H1 (cell line): ENCODE measurements at regions not wholly inside any gene's neighbourhood (a gene's known extent, or its start where the extent isn't known, plus 50 kb on each side); places are given as distances from the start of the nearest gene placed in this dataset.

Experiments used
- CTCF ChIA-PET: fragments of 300-600 bp; sonication (Branson Sonifier 250); formaldehyde crosslinking; loops from one replicate; lab custom pipeline; 2021; ENCODE audit not compliant: partially characterized antibody; lab: Charles Lee
- POLR2A ChIA-PET: fragments of 300-600 bp; sonication (Branson Sonifier 250); formaldehyde crosslinking; loops from one replicate; lab custom pipeline; 2021; ENCODE audit warnings: inconsistent platforms; ENCODE audit not compliant: partially characterized antibody; lab: Charles Lee
- DNase-seq, 2 experiments: peaks; one replicate each; pipeline versions ENCODE4 v3.0.0 to v3.0.0-alpha.2; 2010 to 2022; ENCODE audit warnings: low spot score in 2 of 2, low read depth in 1 of 2, mixed read lengths in 1 of 2
- FAIRE-seq: peaks from 2 replicates; lab custom pipeline; 2011; peaks lifted over from hg19 to GRCh38; lab: Jason Lieb, UNC
- H2AFZ ChIP-seq: 2 replicates; pipeline ENCODE4 v1.8.1; 2012; ENCODE audit warnings: low read length, inconsistent platforms
- H2AK5ac ChIP-seq: 2 replicates; pipeline ENCODE4 v1.6.1; 2013; ENCODE audit warnings: low read depth, low read length
- H2BK120ac ChIP-seq: replicated peaks from 2 replicates; pipeline ENCODE3; 2013; ENCODE audit warnings: low read depth, low read length, inconsistent platforms
- H2BK12ac ChIP-seq: 2 replicates; pipeline ENCODE4 v1.6.1; 2013; ENCODE audit warnings: low read depth, low read length
- H2BK15ac ChIP-seq: 2 replicates; pipeline ENCODE4 v1.6.1; 2013; ENCODE audit warnings: low read length
- H2BK20ac ChIP-seq: 2 replicates; pipeline ENCODE4 v1.6.1; 2013; ENCODE audit warnings: low read length
- H2BK5ac ChIP-seq: 2 replicates; pipeline ENCODE4 v1.6.1; 2013; ENCODE audit warnings: low read depth, low read length
- H3K14ac ChIP-seq: 2 replicates; pipeline ENCODE4 v1.6.1; 2013; ENCODE audit warnings: inconsistent platforms; ENCODE audit not compliant: insufficient read length
- H3K18ac ChIP-seq: 2 replicates; pipeline ENCODE4 v1.6.1; 2013; ENCODE audit warnings: low read length; ENCODE audit errors: extremely low read depth
- H3K23ac ChIP-seq: 2 replicates; pipeline ENCODE4 v1.6.1; 2013; ENCODE audit warnings: inconsistent platforms; ENCODE audit not compliant: insufficient read length
- H3K23me2 ChIP-seq: 2 replicates; pipeline ENCODE4 v1.6.1; 2013; ENCODE audit warnings: low read depth, low read length
- H3K27ac ChIP-seq: 2 replicates; pipeline ENCODE4 v1.6.1; 2011; ENCODE audit warnings: low read depth, low read length, inconsistent platforms
- H3K27me3 ChIP-seq, 4 experiments: replicated peaks in 1 of 4; 1 replicate in 1 of 4; 2 replicates in 3 of 4; pipeline versions ENCODE4 v1.6.1 to v1.8.1; 2011 to 2013; ENCODE audit warnings: low read length in 3 of 4, mild to moderate bottlenecking in 3 of 4, inconsistent platforms in 2 of 4, mixed read lengths in 2 of 4, moderate library complexity in 1 of 4; ENCODE audit not compliant: control insufficient read depth in 3 of 4, insufficient read depth in 3 of 4; ENCODE audit errors: extremely low read depth in 1 of 4
- H3K36me3 ChIP-seq, 4 experiments: 2 replicates each; pipeline versions ENCODE4 v1.6.1 to v1.8.1; 2011 to 2013; ENCODE audit warnings: mild to moderate bottlenecking in 4 of 4, low read length in 3 of 4, moderate library complexity in 2 of 4, control low read depth in 1 of 4, inconsistent platforms in 1 of 4; ENCODE audit not compliant: insufficient read depth in 4 of 4, control insufficient read depth in 2 of 4
- H3K4ac ChIP-seq: replicated peaks from 2 replicates; pipeline ENCODE3; 2013; ENCODE audit warnings: low read length, low read depth, mixed read lengths, inconsistent platforms; ENCODE audit not compliant: insufficient read length
- H3K4me1 ChIP-seq, 4 experiments: replicated peaks in 1 of 4; 1 replicate in 1 of 4; 2 replicates in 3 of 4; pipeline versions ENCODE4 v1.6.1 to v1.8.1; 2011 to 2013; ENCODE audit warnings: low read length in 3 of 4, inconsistent platforms in 2 of 4, mixed read lengths in 1 of 4; ENCODE audit not compliant: insufficient read depth in 4 of 4, control insufficient read depth in 3 of 4
- H3K4me2 ChIP-seq, 2 experiments: 2 replicates each; pipeline versions ENCODE4 v1.6.1 to v1.8.1; 2011 to 2013; ENCODE audit warnings: low read depth in 2 of 2, low read length in 2 of 2, control low read depth in 1 of 2, inconsistent platforms in 1 of 2, mild to moderate bottlenecking in 1 of 2; ENCODE audit not compliant: insufficient read depth in 1 of 2
- H3K4me3 ChIP-seq, 4 experiments: fragments of 200-600, 300-600 bp in 1 of 4; sonication (generic), shearing (Covaris generic), sonication (Bioruptor Twin) in 1 of 4; 2 replicates each; pipeline versions ENCODE4 v1.5.1 to v1.8.1; 2011 to 2016; ENCODE audit warnings: low read length in 4 of 4, low read depth in 3 of 4, control low read depth in 2 of 4, inconsistent platforms in 2 of 4, mild to moderate bottlenecking in 2 of 4, mixed read lengths in 1 of 4, moderate library complexity in 1 of 4; ENCODE audit not compliant: insufficient read depth in 2 of 4; ENCODE audit errors: extremely low read depth in 1 of 4
- H3K56ac ChIP-seq: replicated peaks from 2 replicates; pipeline ENCODE3; 2013; ENCODE audit warnings: low read depth, mild to moderate bottlenecking, mixed read lengths, low read length, inconsistent platforms; ENCODE audit not compliant: insufficient read length
- H3K79me1 ChIP-seq: 2 replicates; pipeline ENCODE4 v1.6.1; 2013; ENCODE audit warnings: low read depth, low read length, control low read depth
- H3K79me2 ChIP-seq, 2 experiments: 2 replicates each; pipeline versions ENCODE4 v1.6.1 to v1.8.1; 2012 to 2013; ENCODE audit warnings: low read length in 2 of 2, mild to moderate bottlenecking in 2 of 2, inconsistent platforms in 1 of 2; ENCODE audit not compliant: insufficient read depth in 2 of 2, control insufficient read depth in 1 of 2
- H3K9ac ChIP-seq, 4 experiments: replicated peaks in 1 of 4; 1 replicate in 1 of 4; 2 replicates in 3 of 4; pipeline versions ENCODE4 v1.6.1 to v1.8.1; 2011 to 2013; ENCODE audit warnings: low read depth in 3 of 4, low read length in 3 of 4, control low read depth in 2 of 4, mild to moderate bottlenecking in 2 of 4, moderate library complexity in 2 of 4, inconsistent platforms in 1 of 4; ENCODE audit errors: extremely low read depth in 1 of 4
- H3K9me3 ChIP-seq, 2 experiments: 2 replicates each; pipeline versions ENCODE4 v1.6.1 to v1.8.1; 2012 to 2013; ENCODE audit warnings: mild to moderate bottlenecking in 2 of 2, moderate library complexity in 2 of 2, control low read depth in 1 of 2, inconsistent platforms in 1 of 2, low read depth in 1 of 2, low read length in 1 of 2, mixed read lengths in 1 of 2; ENCODE audit not compliant: insufficient read depth in 2 of 2
- H4K20me1 ChIP-seq, 2 experiments: replicated peaks in 1 of 2; 2 replicates each; pipeline versions ENCODE3 to v1.8.1; 2011 to 2013; ENCODE audit warnings: inconsistent platforms in 2 of 2, low read length in 2 of 2, mild to moderate bottlenecking in 1 of 2; ENCODE audit not compliant: insufficient read depth in 2 of 2, control insufficient read depth in 1 of 2
- H4K5ac ChIP-seq: 2 replicates; pipeline ENCODE4 v1.6.1; 2013; ENCODE audit warnings: low read length, low read depth, mixed read lengths, inconsistent platforms; ENCODE audit not compliant: insufficient read length
- H4K8ac ChIP-seq: 2 replicates; pipeline ENCODE4 v1.8.0; 2013; ENCODE audit warnings: mild to moderate bottlenecking, moderate library complexity, low read length, inconsistent platforms; ENCODE audit not compliant: insufficient read depth; ENCODE audit errors: extremely low read depth
- H4K91ac ChIP-seq: replicated peaks from 2 replicates; pipeline ENCODE3; 2013; ENCODE audit warnings: low read length, mixed read lengths, inconsistent platforms; ENCODE audit not compliant: insufficient read length
- RAD21 ChIP-seq, 2 experiments: IDR thresholded peaks in 1 of 2; conservative IDR thresholded peaks in 1 of 2; 2 replicates each; pipeline ENCODE4 v1.6.1; 2011; ENCODE audit warnings: low read depth in 2 of 2, low read length in 2 of 2, improper control_type of control experiment in 1 of 2, inconsistent platforms in 1 of 2, mild to moderate bottlenecking in 1 of 2, moderate library complexity in 1 of 2
- TCF12 ChIP-seq: IDR thresholded peaks from 2 replicates; pipeline ENCODE4 v1.6.1; 2011; ENCODE audit warnings: low read depth, mild to moderate bottlenecking, low read length
- WGBS, 2 experiments: shearing (Covaris generic) in 1 of 2; methylation state at CpG; one replicate each; pipeline versions ENCODE4 v1.1.6 to v1.1.7; 2013 to 2015; ENCODE audit warnings: low lambda C conversion rate in 2 of 2, mixed read lengths in 2 of 2, inconsistent platforms in 1 of 2, low coverage in 1 of 2, missing lambda C conversion rate in 1 of 2; ENCODE audit not compliant: insufficient replicate concordance in 2 of 2, insufficient coverage in 1 of 2, insufficient read length in 1 of 2; ENCODE audit errors: extremely low coverage in 1 of 2, missing lambda C conversion rate in 1 of 2; 5-methylcytosine and 5-hydroxymethylcytosine counted together
- TF ChIP-seq, protein P1 (sequence below), 3 experiments: IDR thresholded peaks; 1 replicate in 2 of 3; 2 replicates in 1 of 3; pipeline versions ENCODE4 v1.5.1 to v1.6.1; 2011; ENCODE audit warnings: low read length in 3 of 3, mild to moderate bottlenecking in 3 of 3, inconsistent platforms in 2 of 3, low read depth in 1 of 3, moderate library complexity in 1 of 3; ENCODE audit not compliant: insufficient read depth in 1 of 3; ENCODE audit errors: control extremely low read depth in 1 of 3

DNA sequence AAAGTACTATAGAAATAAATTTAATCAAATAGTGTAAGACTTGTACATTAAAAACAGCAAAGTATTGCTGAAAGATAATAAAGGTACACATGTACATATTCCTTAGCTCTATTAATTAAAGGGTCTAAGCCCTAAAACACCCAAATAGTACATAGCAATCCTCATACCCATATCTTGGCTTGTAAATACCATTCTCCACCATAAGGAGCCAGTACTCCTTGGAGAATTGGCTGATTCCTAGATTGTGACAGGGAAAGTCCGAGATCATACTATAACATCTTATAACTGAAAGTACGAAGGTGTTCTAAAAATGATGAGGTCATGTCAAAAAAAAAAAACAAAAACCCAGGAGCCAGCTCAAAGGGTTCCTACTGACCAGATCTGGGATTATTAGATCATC is 614.6 kb downstream of the SUCLG1 start:
- H3K79me2 ChIP-seq, result no peaks in the 10 kb centered on the region
- no peak overlapping the region for H3K14ac ChIP-seq
- no peak overlapping the region for H2BK20ac ChIP-seq
- H4K8ac ChIP-seq, result no peak overlapping the region
- TF ChIP-seq RAD21 (IDR thresholded peaks at IDR 0.05 in 1 of 2, conservative IDR thresholded peaks at IDR 0.05 in 1 of 2; ENCODE audit: low read depth in 2 of 2, low read length in 2 of 2), result peak; percentile 19 to 26; a peak in 2 of 4 replicates
- no peak for TF ChIP-seq TCF12
- TF ChIP-seq, protein P1, sequence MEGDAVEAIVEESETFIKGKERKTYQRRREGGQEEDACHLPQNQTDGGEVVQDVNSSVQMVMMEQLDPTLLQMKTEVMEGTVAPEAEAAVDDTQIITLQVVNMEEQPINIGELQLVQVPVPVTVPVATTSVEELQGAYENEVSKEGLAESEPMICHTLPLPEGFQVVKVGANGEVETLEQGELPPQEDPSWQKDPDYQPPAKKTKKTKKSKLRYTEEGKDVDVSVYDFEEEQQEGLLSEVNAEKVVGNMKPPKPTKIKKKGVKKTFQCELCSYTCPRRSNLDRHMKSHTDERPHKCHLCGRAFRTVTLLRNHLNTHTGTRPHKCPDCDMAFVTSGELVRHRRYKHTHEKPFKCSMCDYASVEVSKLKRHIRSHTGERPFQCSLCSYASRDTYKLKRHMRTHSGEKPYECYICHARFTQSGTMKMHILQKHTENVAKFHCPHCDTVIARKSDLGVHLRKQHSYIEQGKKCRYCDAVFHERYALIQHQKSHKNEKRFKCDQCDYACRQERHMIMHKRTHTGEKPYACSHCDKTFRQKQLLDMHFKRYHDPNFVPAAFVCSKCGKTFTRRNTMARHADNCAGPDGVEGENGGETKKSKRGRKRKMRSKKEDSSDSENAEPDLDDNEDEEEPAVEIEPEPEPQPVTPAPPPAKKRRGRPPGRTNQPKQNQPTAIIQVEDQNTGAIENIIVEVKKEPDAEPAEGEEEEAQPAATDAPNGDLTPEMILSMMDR (IDR thresholded peaks at IDR 0.05; ENCODE audit: control extremely low read depth in 1 of 3, insufficient read depth in 1 of 3, low read depth in 1 of 3, low read length in 3 of 3), result peak in 1 of 3 experiments; percentile 30; a peak in 2 of 4 replicates
- no peak overlapping the region for H3K9ac ChIP-seq
- no peak for FAIRE-seq
- no peak overlapping the region for H2BK12ac ChIP-seq
- no peak overlapping the region for H3K23ac ChIP-seq
- no peaks in the 10 kb centered on the region for H3K27me3 ChIP-seq
- H3K36me3 ChIP-seq, result no peaks in the 10 kb centered on the region
- no peaks in the 10 kb centered on the region for H3K79me1 ChIP-seq
- H4K5ac ChIP-seq, result no peak overlapping the region
- no peak overlapping the region for H3K56ac ChIP-seq
- no peaks in the 10 kb centered on the region for H3K9me3 ChIP-seq
- H3K4me1 ChIP-seq, result no peaks in the 10 kb centered on the region
- H3K4ac ChIP-seq, result no peak overlapping the region
- no peak overlapping the region for H3K4me2 ChIP-seq
- H3K18ac ChIP-seq, result no peak overlapping the region
- WGBS, 2 experiments, result 83% methylated on average over 2 of the region's 2 CpGs; no CpG with 5 or more reads in 1 of the 2 experiments
- ChIA-PET POLR2A (no interaction called here), CTCF (interaction anchor here (0.7 to 1.5 kb wide), 3 partner anchors 9 to 18 kb away, joined by 3 to 5 read pairs (median 3); no protein-coding TSS in a partner anchor)
- no peak overlapping the region for H2AK5ac ChIP-seq
- H2BK5ac ChIP-seq, result no peak overlapping the region
- no peak overlapping the region for H2BK15ac ChIP-seq
- no peak for DNase-seq
- H3K4me3 ChIP-seq, result no peak overlapping the region
- H3K23me2 ChIP-seq, result no peaks in the 10 kb centered on the region
- no peak overlapping the region for H3K27ac ChIP-seq
- no peak overlapping the region for H2BK120ac ChIP-seq
- no peak overlapping the region for H2AFZ ChIP-seq
- no peaks in the 10 kb centered on the region for H4K20me1 ChIP-seq
- H4K91ac ChIP-seq, result no peak overlapping the region
